NCI-H82 treated with DMSO at 0.1 percent for 48 hours (cell line): ENCODE measurements at regions not wholly inside any gene's neighbourhood (a gene's known extent, or its start where the extent isn't known, plus 50 kb on each side); places are given as distances from the start of the nearest gene placed in this dataset.
"Not testable (repeated sequence)": the region's sequence is repeated elsewhere in the genome, so short reads cannot be mapped to it uniquely, and the experiment has no call there.

Experiments used
- DNase-seq: peaks from one replicate; lab custom pipeline; 2025; ENCODE audit not compliant: unreplicated experiment; lab: John Stamatoyannopoulos, UW

- DNase-seq = no peak
Measured at GRCh38 chr2:49343638-49344037, 189.3 kb upstream of the FSHR start.

- no peak for DNase-seq
Measured at GRCh38 chr2:49342156-49342555, 187.8 kb upstream of the FSHR start.

- no peak for DNase-seq
Measured at GRCh38 chr2:49335546-49335945, 181.2 kb upstream of the FSHR start.

GRCh38 chr2:49332415-49332814 lies 178.1 kb upstream of the FSHR start:
- no peak for DNase-seq

- no peak for DNase-seq
Measured at GRCh38 chr2:49318531-49318930, 164.2 kb upstream of the FSHR start.

DNA sequence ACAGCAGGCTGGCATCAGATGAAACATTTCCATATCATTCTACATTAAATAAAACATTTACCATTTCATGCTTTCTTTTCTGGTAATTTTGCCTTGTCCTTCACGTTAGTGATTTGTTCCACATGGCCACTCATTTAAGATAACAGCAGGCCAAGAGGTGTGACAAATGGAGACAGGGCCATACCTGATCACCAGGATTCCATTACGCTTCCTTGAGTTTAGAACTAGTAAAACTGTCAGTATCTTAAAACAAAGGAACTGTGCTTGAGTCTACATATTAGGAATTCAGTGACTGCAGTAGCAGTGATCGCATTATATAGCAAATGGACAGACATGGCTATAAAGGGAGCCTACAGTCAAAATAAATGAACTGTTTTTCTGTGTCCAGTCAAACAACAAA lies 155.1 kb upstream of the FSHR start:
- DNase-seq = no peak

- DNase-seq = no peak
Measured at GRCh38 chr2:49306925-49307324, 152.6 kb upstream of the FSHR start.

DNA sequence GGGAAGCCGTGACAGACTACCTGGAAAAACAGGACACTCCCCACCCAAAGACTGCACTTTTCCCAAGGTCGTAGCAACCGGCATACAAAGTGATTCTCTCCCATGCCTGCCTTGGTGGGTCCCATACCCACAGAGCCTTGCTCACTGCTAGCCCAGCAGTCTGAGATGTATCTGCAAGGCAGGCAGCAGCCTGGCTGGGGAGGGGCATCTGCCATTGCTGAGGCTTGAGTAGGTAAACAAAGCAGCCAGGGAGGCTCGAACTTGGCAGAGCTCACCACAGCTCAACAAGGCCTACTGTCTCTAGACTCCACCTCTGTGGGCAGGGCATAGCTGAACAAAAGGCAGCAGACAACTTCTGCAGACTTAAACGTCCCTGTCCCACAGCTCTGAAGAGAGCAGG lies 144.4 kb upstream of the FSHR start:
- not testable (repeated sequence) for DNase-seq

DNA sequence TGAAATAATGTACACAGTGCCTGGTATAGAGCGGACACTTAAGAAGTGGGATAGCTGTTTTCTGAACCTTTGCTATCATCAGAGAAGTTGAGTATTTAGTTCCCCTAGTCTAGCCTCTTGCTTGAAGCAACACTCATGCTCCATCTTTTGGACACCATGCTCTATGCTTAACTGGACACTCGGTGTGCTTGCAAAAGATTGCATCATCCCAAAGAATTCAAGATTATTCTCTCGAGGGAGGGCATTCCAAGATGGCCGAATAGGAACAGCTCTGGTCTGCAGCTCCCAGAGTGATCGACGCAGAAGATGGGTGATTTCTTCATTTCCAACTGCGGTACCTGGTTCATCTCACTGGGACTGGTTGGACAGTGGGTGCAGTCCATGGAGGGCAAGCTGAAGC lies 143.9 kb upstream of the FSHR start:
- no peak for DNase-seq

DNA sequence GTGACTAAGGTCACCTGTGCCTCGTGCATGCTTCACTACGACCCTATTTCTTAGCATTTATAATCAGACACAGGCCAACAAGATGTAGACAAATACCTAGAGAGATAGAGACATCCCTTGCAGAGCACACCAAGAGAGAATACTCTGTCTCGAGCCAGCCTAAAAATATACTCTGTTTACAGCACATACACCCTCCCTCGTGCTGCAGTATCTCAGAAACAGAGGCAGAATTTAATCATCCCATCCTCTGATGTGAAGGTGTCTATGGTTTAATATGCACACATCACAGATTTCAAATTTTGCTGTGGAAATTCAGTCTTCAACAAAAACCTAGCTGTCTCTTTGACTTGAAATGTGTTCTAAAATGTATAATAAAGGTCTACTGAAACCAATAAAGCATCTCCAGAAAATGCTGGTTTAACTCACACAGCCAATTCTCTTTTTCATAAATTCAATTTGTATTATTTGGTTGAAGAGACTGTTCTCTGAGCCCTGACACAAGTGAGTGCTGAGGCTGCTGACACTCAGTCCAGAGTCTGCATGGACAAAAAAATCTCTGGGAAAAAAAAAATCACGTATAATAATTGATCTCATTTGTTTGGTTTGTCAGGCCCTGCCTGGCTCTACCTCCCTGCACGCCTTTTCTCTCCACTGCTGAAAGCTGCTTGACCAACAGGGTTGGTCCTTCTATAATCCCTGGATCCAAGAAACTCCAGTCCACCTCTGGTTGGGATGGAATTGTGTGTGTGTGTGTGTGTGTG lies 142.0 kb upstream of the FSHR start:
- no peak for DNase-seq

- no peak for DNase-seq
Measured at GRCh38 chr2:49294225-49294624, 139.9 kb upstream of the FSHR start.

GRCh38 chr2:49291619-49292018 lies 137.3 kb upstream of the FSHR start:
- no peak for DNase-seq

GRCh38 chr2:49289711-49290110 lies 135.4 kb upstream of the FSHR start:
- no peak for DNase-seq

DNA sequence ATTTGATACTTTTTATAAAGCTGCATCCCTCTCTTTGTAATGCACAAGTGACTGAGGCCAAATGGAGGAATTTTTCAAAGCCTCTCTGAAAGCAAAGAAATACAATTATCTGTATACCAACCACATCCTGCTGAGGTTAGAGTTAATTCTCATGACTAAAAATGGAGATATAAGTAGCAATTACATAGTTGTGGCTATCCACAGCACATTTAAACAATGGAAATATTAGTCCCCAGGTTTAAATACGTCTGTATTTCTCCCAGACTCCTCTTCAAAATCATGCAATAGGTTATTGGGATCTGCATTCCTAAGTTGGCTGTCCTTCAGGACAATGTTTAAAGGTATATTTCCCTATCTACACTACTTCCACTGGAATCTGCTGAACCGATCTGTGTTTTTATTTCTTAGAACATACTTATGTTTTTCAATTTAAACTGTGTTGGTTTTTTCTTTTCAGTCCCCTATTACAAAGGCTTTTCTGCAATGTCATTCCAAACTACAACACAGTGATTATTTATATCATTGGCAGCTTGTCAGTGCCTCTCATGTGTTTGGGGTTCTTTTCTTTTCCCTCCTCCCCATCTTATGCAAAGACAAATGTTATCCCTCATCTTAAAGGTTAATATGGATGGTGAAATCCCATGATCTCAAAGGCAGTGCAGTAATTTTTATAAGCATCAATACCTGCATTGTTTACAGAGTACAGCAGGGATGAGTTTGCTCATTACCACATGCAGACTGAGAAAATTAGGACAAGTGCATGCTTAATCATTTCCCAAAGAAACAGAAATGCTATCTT lies 134.8 kb upstream of the FSHR start:
- DNase-seq = no peak

DNA sequence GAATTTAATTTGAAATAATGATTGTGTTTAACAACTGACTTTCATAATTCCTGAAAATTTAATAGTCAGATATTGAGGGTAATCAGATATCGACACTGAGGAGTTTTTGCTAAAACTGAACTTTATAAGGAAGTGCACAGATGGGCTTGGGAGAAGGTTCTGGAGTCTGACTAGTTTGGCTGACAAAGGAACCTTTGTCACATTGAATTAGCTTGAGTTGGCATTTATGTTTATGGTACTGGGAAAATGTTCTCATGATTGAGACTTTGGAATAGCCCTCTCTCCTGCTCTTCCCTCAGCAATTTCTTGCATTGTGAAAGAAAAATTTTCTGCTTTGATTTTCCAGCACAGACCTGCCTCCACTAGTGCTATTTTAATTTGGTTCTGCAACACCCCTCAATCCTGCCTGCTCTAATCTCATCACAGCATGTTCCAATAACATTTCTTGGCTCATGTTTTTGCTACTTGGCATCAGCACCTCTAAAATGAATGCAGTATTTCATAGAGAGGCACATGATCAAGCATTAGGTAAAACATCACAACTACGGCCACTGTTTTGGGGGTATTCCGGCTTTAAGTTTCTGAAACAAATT lies 133.9 kb upstream of the FSHR start:
- no peak for DNase-seq

GRCh38 chr2:49286726-49287125 lies 132.4 kb upstream of the FSHR start:
- DNase-seq = no peak

DNA sequence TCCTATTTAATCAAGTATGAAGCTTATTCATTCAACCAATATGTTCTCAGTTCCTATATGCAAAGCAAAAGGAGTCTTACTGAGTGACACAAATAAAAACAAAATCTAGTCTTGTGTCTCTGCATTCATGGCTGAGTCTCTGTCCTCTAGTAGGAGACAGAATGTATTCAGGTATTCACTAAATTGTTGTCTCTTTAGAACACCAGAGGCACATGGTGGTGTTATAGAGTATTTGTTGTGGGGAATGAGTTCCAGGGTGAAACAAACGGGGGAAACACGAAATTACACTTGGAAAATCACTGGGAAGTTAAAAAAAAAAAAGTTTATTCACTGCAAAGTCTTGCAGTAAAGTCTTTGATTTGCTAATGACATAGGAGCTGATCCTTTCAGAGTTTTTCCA lies 131.7 kb upstream of the FSHR start:
- DNase-seq = no peak

DNA sequence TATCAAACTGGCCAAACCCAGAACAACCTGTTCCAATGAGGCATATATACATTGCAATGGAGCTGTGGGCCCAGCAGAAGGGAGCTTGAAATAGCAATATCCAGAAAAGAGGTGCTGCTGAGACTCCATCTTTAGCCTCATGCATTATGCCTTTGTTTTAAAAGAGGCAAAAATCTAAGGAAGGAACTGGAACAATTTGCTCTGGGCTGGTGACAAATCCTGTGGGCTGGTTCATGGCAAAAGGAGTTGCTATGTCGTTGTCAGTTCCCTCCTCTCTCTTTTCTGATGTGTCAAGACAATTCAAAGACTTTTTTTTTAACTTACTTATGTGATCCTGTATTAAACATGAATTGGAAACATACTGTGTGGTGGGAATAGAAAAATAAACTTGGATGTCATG lies 124.2 kb upstream of the FSHR start:
- no peak for DNase-seq

GRCh38 chr2:49278141-49278540 lies 123.8 kb upstream of the FSHR start:
- DNase-seq = peak; percentile 55

DNA sequence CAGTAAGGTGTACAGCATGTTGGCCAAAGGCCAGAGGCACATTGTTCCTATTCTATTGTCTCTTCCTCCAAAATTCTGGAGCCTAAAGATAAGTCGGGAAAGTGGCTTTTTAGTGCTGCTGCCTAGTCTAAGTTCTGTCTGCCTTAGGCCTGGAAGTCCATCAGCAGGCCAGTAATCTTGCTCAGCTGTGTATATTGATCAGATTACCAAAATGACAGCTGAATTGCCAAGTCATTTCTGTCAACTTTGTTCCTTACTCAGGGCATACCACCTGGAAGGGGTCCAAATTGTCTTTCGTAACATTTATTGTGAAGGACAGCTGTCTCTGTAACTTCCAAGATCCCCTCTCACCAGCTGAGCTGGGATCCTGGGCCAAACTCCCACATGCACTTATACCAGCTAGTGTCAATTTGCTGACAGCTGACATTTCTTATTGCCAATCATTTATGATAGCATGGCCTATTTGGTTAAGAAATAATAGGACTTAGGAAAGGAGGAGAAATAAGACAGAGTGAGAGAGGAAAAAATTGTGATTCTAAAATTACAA lies 116.8 kb upstream of the FSHR start:
- no peak for DNase-seq

GRCh38 chr2:49270091-49270490 lies 115.8 kb upstream of the FSHR start:
- DNase-seq = no peak

GRCh38 chr2:49265471-49265870 lies 111.2 kb upstream of the FSHR start:
- DNase-seq = no peak
